H1 (cell line): ENCODE measurements at regions not wholly inside any gene's neighbourhood (a gene's known extent, or its start where the extent isn't known, plus 50 kb on each side); places are given as distances from the start of the nearest gene placed in this dataset.

Experiments
- CTCF ChIA-PET: fragments of 300-600 bp; sonication (Branson Sonifier 250); formaldehyde crosslinking; loops from one replicate; lab custom pipeline; 2021; ENCODE audit not compliant: partially characterized antibody; lab: Charles Lee
- POLR2A ChIA-PET: fragments of 300-600 bp; sonication (Branson Sonifier 250); formaldehyde crosslinking; loops from one replicate; lab custom pipeline; 2021; ENCODE audit warnings: inconsistent platforms; ENCODE audit not compliant: partially characterized antibody; lab: Charles Lee
- DNase-seq, 2 experiments: peaks; one replicate each; pipeline versions ENCODE4 v3.0.0 to v3.0.0-alpha.2; 2010 to 2022; ENCODE audit warnings: low spot score in 2 of 2, low read depth in 1 of 2, mixed read lengths in 1 of 2
- FAIRE-seq: peaks from 2 replicates; lab custom pipeline; 2011; peaks lifted over from hg19 to GRCh38; lab: Jason Lieb, UNC
- H2AFZ ChIP-seq: 2 replicates; pipeline ENCODE4 v1.8.1; 2012; ENCODE audit warnings: low read length, inconsistent platforms
- H2AK5ac ChIP-seq: 2 replicates; pipeline ENCODE4 v1.6.1; 2013; ENCODE audit warnings: low read depth, low read length
- H2BK120ac ChIP-seq: replicated peaks from 2 replicates; pipeline ENCODE3; 2013; ENCODE audit warnings: low read depth, low read length, inconsistent platforms
- H2BK12ac ChIP-seq: 2 replicates; pipeline ENCODE4 v1.6.1; 2013; ENCODE audit warnings: low read depth, low read length
- H2BK15ac ChIP-seq: 2 replicates; pipeline ENCODE4 v1.6.1; 2013; ENCODE audit warnings: low read length
- H2BK20ac ChIP-seq: 2 replicates; pipeline ENCODE4 v1.6.1; 2013; ENCODE audit warnings: low read length
- H2BK5ac ChIP-seq: 2 replicates; pipeline ENCODE4 v1.6.1; 2013; ENCODE audit warnings: low read depth, low read length
- H3K14ac ChIP-seq: 2 replicates; pipeline ENCODE4 v1.6.1; 2013; ENCODE audit warnings: inconsistent platforms; ENCODE audit not compliant: insufficient read length
- H3K18ac ChIP-seq: 2 replicates; pipeline ENCODE4 v1.6.1; 2013; ENCODE audit warnings: low read length; ENCODE audit errors: extremely low read depth
- H3K23ac ChIP-seq: 2 replicates; pipeline ENCODE4 v1.6.1; 2013; ENCODE audit warnings: inconsistent platforms; ENCODE audit not compliant: insufficient read length
- H3K23me2 ChIP-seq: 2 replicates; pipeline ENCODE4 v1.6.1; 2013; ENCODE audit warnings: low read depth, low read length
- H3K27ac ChIP-seq: 2 replicates; pipeline ENCODE4 v1.6.1; 2011; ENCODE audit warnings: low read depth, low read length, inconsistent platforms
- H3K27me3 ChIP-seq, 4 experiments: replicated peaks in 1 of 4; 1 replicate in 1 of 4; 2 replicates in 3 of 4; pipeline versions ENCODE4 v1.6.1 to v1.8.1; 2011 to 2013; ENCODE audit warnings: low read length in 3 of 4, mild to moderate bottlenecking in 3 of 4, inconsistent platforms in 2 of 4, mixed read lengths in 2 of 4, moderate library complexity in 1 of 4; ENCODE audit not compliant: control insufficient read depth in 3 of 4, insufficient read depth in 3 of 4; ENCODE audit errors: extremely low read depth in 1 of 4
- H3K36me3 ChIP-seq, 4 experiments: 2 replicates each; pipeline versions ENCODE4 v1.6.1 to v1.8.1; 2011 to 2013; ENCODE audit warnings: mild to moderate bottlenecking in 4 of 4, low read length in 3 of 4, moderate library complexity in 2 of 4, control low read depth in 1 of 4, inconsistent platforms in 1 of 4; ENCODE audit not compliant: insufficient read depth in 4 of 4, control insufficient read depth in 2 of 4
- H3K4ac ChIP-seq: replicated peaks from 2 replicates; pipeline ENCODE3; 2013; ENCODE audit warnings: low read length, low read depth, mixed read lengths, inconsistent platforms; ENCODE audit not compliant: insufficient read length
- H3K4me1 ChIP-seq, 4 experiments: replicated peaks in 1 of 4; 1 replicate in 1 of 4; 2 replicates in 3 of 4; pipeline versions ENCODE4 v1.6.1 to v1.8.1; 2011 to 2013; ENCODE audit warnings: low read length in 3 of 4, inconsistent platforms in 2 of 4, mixed read lengths in 1 of 4; ENCODE audit not compliant: insufficient read depth in 4 of 4, control insufficient read depth in 3 of 4
- H3K4me2 ChIP-seq, 2 experiments: 2 replicates each; pipeline versions ENCODE4 v1.6.1 to v1.8.1; 2011 to 2013; ENCODE audit warnings: low read depth in 2 of 2, low read length in 2 of 2, control low read depth in 1 of 2, inconsistent platforms in 1 of 2, mild to moderate bottlenecking in 1 of 2; ENCODE audit not compliant: insufficient read depth in 1 of 2
- H3K4me3 ChIP-seq, 4 experiments: fragments of 200-600, 300-600 bp in 1 of 4; sonication (generic), shearing (Covaris generic), sonication (Bioruptor Twin) in 1 of 4; 2 replicates each; pipeline versions ENCODE4 v1.5.1 to v1.8.1; 2011 to 2016; ENCODE audit warnings: low read length in 4 of 4, low read depth in 3 of 4, control low read depth in 2 of 4, inconsistent platforms in 2 of 4, mild to moderate bottlenecking in 2 of 4, mixed read lengths in 1 of 4, moderate library complexity in 1 of 4; ENCODE audit not compliant: insufficient read depth in 2 of 4; ENCODE audit errors: extremely low read depth in 1 of 4
- H3K56ac ChIP-seq: replicated peaks from 2 replicates; pipeline ENCODE3; 2013; ENCODE audit warnings: low read depth, mild to moderate bottlenecking, mixed read lengths, low read length, inconsistent platforms; ENCODE audit not compliant: insufficient read length
- H3K79me1 ChIP-seq: 2 replicates; pipeline ENCODE4 v1.6.1; 2013; ENCODE audit warnings: low read depth, low read length, control low read depth
- H3K79me2 ChIP-seq, 2 experiments: 2 replicates each; pipeline versions ENCODE4 v1.6.1 to v1.8.1; 2012 to 2013; ENCODE audit warnings: low read length in 2 of 2, mild to moderate bottlenecking in 2 of 2, inconsistent platforms in 1 of 2; ENCODE audit not compliant: insufficient read depth in 2 of 2, control insufficient read depth in 1 of 2
- H3K9ac ChIP-seq, 4 experiments: replicated peaks in 1 of 4; 1 replicate in 1 of 4; 2 replicates in 3 of 4; pipeline versions ENCODE4 v1.6.1 to v1.8.1; 2011 to 2013; ENCODE audit warnings: low read depth in 3 of 4, low read length in 3 of 4, control low read depth in 2 of 4, mild to moderate bottlenecking in 2 of 4, moderate library complexity in 2 of 4, inconsistent platforms in 1 of 4; ENCODE audit errors: extremely low read depth in 1 of 4
- H3K9me3 ChIP-seq, 2 experiments: 2 replicates each; pipeline versions ENCODE4 v1.6.1 to v1.8.1; 2012 to 2013; ENCODE audit warnings: mild to moderate bottlenecking in 2 of 2, moderate library complexity in 2 of 2, control low read depth in 1 of 2, inconsistent platforms in 1 of 2, low read depth in 1 of 2, low read length in 1 of 2, mixed read lengths in 1 of 2; ENCODE audit not compliant: insufficient read depth in 2 of 2
- H4K20me1 ChIP-seq, 2 experiments: replicated peaks in 1 of 2; 2 replicates each; pipeline versions ENCODE3 to v1.8.1; 2011 to 2013; ENCODE audit warnings: inconsistent platforms in 2 of 2, low read length in 2 of 2, mild to moderate bottlenecking in 1 of 2; ENCODE audit not compliant: insufficient read depth in 2 of 2, control insufficient read depth in 1 of 2
- H4K5ac ChIP-seq: 2 replicates; pipeline ENCODE4 v1.6.1; 2013; ENCODE audit warnings: low read length, low read depth, mixed read lengths, inconsistent platforms; ENCODE audit not compliant: insufficient read length
- H4K8ac ChIP-seq: 2 replicates; pipeline ENCODE4 v1.8.0; 2013; ENCODE audit warnings: mild to moderate bottlenecking, moderate library complexity, low read length, inconsistent platforms; ENCODE audit not compliant: insufficient read depth; ENCODE audit errors: extremely low read depth
- H4K91ac ChIP-seq: replicated peaks from 2 replicates; pipeline ENCODE3; 2013; ENCODE audit warnings: low read length, mixed read lengths, inconsistent platforms; ENCODE audit not compliant: insufficient read length
- BRCA1 ChIP-seq: IDR thresholded peaks from 2 replicates; pipeline ENCODE4 v1.6.1; 2012; ENCODE audit warnings: low read depth, low read length, improper control_type of control experiment
- CEBPB ChIP-seq: IDR thresholded peaks from 2 replicates; pipeline ENCODE4 v1.6.1; 2012; ENCODE audit warnings: low read depth, low read length
- CREB1 ChIP-seq: IDR thresholded peaks from 2 replicates; pipeline ENCODE4 v1.6.1; 2012; ENCODE audit warnings: inconsistent platforms
- CTCF ChIP-seq, 3 experiments: IDR thresholded peaks; 1 replicate in 2 of 3; 2 replicates in 1 of 3; pipeline versions ENCODE4 v1.5.1 to v1.6.1; 2011; ENCODE audit warnings: low read length in 3 of 3, mild to moderate bottlenecking in 3 of 3, inconsistent platforms in 2 of 3, low read depth in 1 of 3, moderate library complexity in 1 of 3; ENCODE audit not compliant: insufficient read depth in 1 of 3; ENCODE audit errors: control extremely low read depth in 1 of 3
- EGR1 ChIP-seq: IDR thresholded peaks from 2 replicates; pipeline ENCODE4 v1.6.1; 2011; ENCODE audit warnings: low read depth, low read length, borderline replicate concordance
- POLR2A ChIP-seq, 2 experiments: IDR thresholded peaks; 1 replicate in 1 of 2; 2 replicates in 1 of 2; pipeline ENCODE4 v1.6.1; 2011; ENCODE audit warnings: low read depth in 2 of 2, low read length in 2 of 2, mild to moderate bottlenecking in 2 of 2; ENCODE audit errors: control extremely low read depth in 1 of 2
- RAD21 ChIP-seq, 2 experiments: IDR thresholded peaks in 1 of 2; conservative IDR thresholded peaks in 1 of 2; 2 replicates each; pipeline ENCODE4 v1.6.1; 2011; ENCODE audit warnings: low read depth in 2 of 2, low read length in 2 of 2, improper control_type of control experiment in 1 of 2, inconsistent platforms in 1 of 2, mild to moderate bottlenecking in 1 of 2, moderate library complexity in 1 of 2
- SP1 ChIP-seq: IDR thresholded peaks from 2 replicates; pipeline ENCODE4 v1.6.1; 2011; ENCODE audit warnings: low read depth, low read length
- WGBS, 2 experiments: shearing (Covaris generic) in 1 of 2; methylation state at CpG; one replicate each; pipeline versions ENCODE4 v1.1.6 to v1.1.7; 2013 to 2015; ENCODE audit warnings: low lambda C conversion rate in 2 of 2, mixed read lengths in 2 of 2, inconsistent platforms in 1 of 2, low coverage in 1 of 2, missing lambda C conversion rate in 1 of 2; ENCODE audit not compliant: insufficient replicate concordance in 2 of 2, insufficient coverage in 1 of 2, insufficient read length in 1 of 2; ENCODE audit errors: extremely low coverage in 1 of 2, missing lambda C conversion rate in 1 of 2; 5-methylcytosine and 5-hydroxymethylcytosine counted together

GRCh38 chr22:49087198-49087597, 740.5 kb downstream of the BRD1 start:
- H4K5ac ChIP-seq: no peak overlapping the region
- no peaks in the 10 kb centered on the region; a peak in 1 of 7 replicates for H3K4me1 ChIP-seq
- no peak overlapping the region; the same call in 1 of the 2 replicates for H3K18ac ChIP-seq
- no peaks in the 10 kb centered on the region for H3K9me3 ChIP-seq
- H3K56ac ChIP-seq: no peak overlapping the region
- no peak overlapping the region for H2BK5ac ChIP-seq
- no peak overlapping the region for H3K9ac ChIP-seq
- H3K36me3 ChIP-seq: no peaks in the 10 kb centered on the region
- no peak overlapping the region for H3K4ac ChIP-seq
- no peak overlapping the region for H3K4me3 ChIP-seq
- peak overlapping the region; percentile 65 for H4K91ac ChIP-seq
- no peak overlapping the region for H2BK120ac ChIP-seq
- H2AFZ ChIP-seq: no peak overlapping the region
- H3K14ac ChIP-seq: no peak overlapping the region
- no peaks in the 10 kb centered on the region for H3K79me1 ChIP-seq
- 0 out of 2 replicates have a peak overlapping the region, but pooled peaks have one; percentile 39 for H2BK12ac ChIP-seq
- 89% methylated on average over 10 of the region's 10 CpGs; no CpG with 5 or more reads in 1 of the 2 experiments for WGBS, 2 experiments
- 0 out of 2 replicates have a peak overlapping the region, but pooled peaks have one; percentile 34 for H2BK20ac ChIP-seq
- H4K8ac ChIP-seq: no peak overlapping the region
- ChIA-PET CTCF (interaction anchor here (1.1 kb wide), 1 partner anchor 218 kb away, joined by 4 read pairs; no protein-coding TSS in a partner anchor), POLR2A (no interaction called here)
- TF ChIP-seq CTCF (IDR thresholded peaks at IDR 0.05; ENCODE audit: control extremely low read depth in 1 of 3, insufficient read depth in 1 of 3, low read depth in 1 of 3, low read length in 3 of 3): no peak
- TF ChIP-seq CREB1: no peak
- no peak for TF ChIP-seq CEBPB
- no peak for TF ChIP-seq EGR1
- no peak for TF ChIP-seq POLR2A (IDR thresholded peaks at IDR 0.05; ENCODE audit: control extremely low read depth in 1 of 2, low read depth in 2 of 2, low read length in 2 of 2)
- TF ChIP-seq SP1: no peak
- no peak for TF ChIP-seq RAD21 (IDR thresholded peaks at IDR 0.05 in 1 of 2, conservative IDR thresholded peaks at IDR 0.05 in 1 of 2; ENCODE audit: low read depth in 2 of 2, low read length in 2 of 2)
- TF ChIP-seq BRCA1: no peak
- H3K27me3 ChIP-seq: no peaks in the 10 kb centered on the region
- H3K23me2 ChIP-seq: peaks cover 2% of the 10 kb centered on the region; the same call in 1 of the 2 replicates
- 0 out of 2 replicates have a peak overlapping the region, but pooled peaks have one; percentile 25 for H2BK15ac ChIP-seq
- no peaks in the 10 kb centered on the region for H3K79me2 ChIP-seq
- DNase-seq: no peak
- no peak overlapping the region for H3K23ac ChIP-seq
- H3K4me2 ChIP-seq: no peak overlapping the region
- H4K20me1 ChIP-seq: peaks cover 0 to 2% of the 10 kb centered on the region in 2 experiments
- no peak overlapping the region for H3K27ac ChIP-seq
- H2AK5ac ChIP-seq: no peak overlapping the region
- no peak for FAIRE-seq
